ENCODE measurements at regions not wholly inside any gene's neighbourhood (a gene's known extent, or its start where the extent isn't known, plus 50 kb on each side); places are given as distances from the start of the nearest gene placed in this dataset.

GRCh38 chr2:122105171-122105876 is 349.9 kb downstream of the TSN start:
- WGBS (ENCODE audit: insufficient coverage), result no CpG with 5 or more reads among the region's 2 CpGs
- no peaks in the 10 kb centered on the region for H3K36me3 ChIP-seq (replicated peaks in 1 of 2; ENCODE audit: control insufficient read depth in 1 of 2, insufficient read depth in 2 of 2, low read length in 2 of 2)
- H3K4me3 ChIP-seq (replicated peaks in 1 of 3; ENCODE audit: low read depth in 2 of 3, low read length in 3 of 3), result no peak overlapping the region
- H2AFZ ChIP-seq (ENCODE audit: insufficient read depth, low read depth, low read length, poor library complexity, severe bottlenecking), result no peak overlapping the region
- TF ChIP-seq CTCF (IDR thresholded peaks at IDR 0.05), result no peak
- Mint-ChIP-seq H3K27ac (no peak overlapping the region), H3K27me3 (ENCODE audit: low read depth in 3 of 3) (peaks cover 0 to 1% (median 0%) of the 10 kb centered on the region in 3 donors), H3K9me3 (peaks cover 0 to 10% (median 1%) of the 10 kb centered on the region in 7 donors), H3K36me3 (no peaks in the 10 kb centered on the region), H3K4me3 (no peak overlapping the region), H3K4me1 (no peaks in the 10 kb centered on the region)
- H4K20me1 ChIP-seq (ENCODE audit: insufficient read depth, low read length), result no peaks in the 10 kb centered on the region
- no peaks in the 10 kb centered on the region for H3K9me3 ChIP-seq (replicated peaks in 1 of 2; ENCODE audit: control insufficient read depth in 1 of 2, insufficient read depth in 1 of 2, low read length in 2 of 2)
- no peak overlapping the region for H3K27ac ChIP-seq (ENCODE audit: low read depth in 1 of 2, low read length in 2 of 2)
- H3K79me2 ChIP-seq (ENCODE audit: insufficient read depth, low read length), result no peaks in the 10 kb centered on the region
- no peak overlapping the region for H3K4me2 ChIP-seq (replicated peaks; ENCODE audit: extremely low read depth, low read length, poor library complexity, severe bottlenecking)
- H3K4me1 ChIP-seq (ENCODE audit: control insufficient read depth in 1 of 2, insufficient read depth in 2 of 2, low read length in 2 of 2), result no peaks in the 10 kb centered on the region
- H3K9ac ChIP-seq (ENCODE audit: insufficient read depth, low read length, poor library complexity, severe bottlenecking), result no peak overlapping the region
- no peaks in the 10 kb centered on the region for H3K27me3 ChIP-seq (ENCODE audit: control insufficient read depth in 2 of 2, insufficient read depth in 2 of 2, low read length in 2 of 2)
- intact Hi-C loops (cut with micrococcal nuclease), result no loop called here
- DNase-seq, result no peak

- no peaks in the 10 kb centered on the region for H3K9me3 ChIP-seq (replicated peaks in 1 of 2; ENCODE audit: control insufficient read depth in 1 of 2, insufficient read depth in 1 of 2, low read length in 2 of 2)
- no peak overlapping the region for H3K9ac ChIP-seq (ENCODE audit: insufficient read depth, low read length, poor library complexity, severe bottlenecking)
- WGBS (ENCODE audit: insufficient coverage), result 100% methylated on average over 1 of the region's 3 CpGs
- no peaks in the 10 kb centered on the region for H3K36me3 ChIP-seq (replicated peaks in 1 of 2; ENCODE audit: control insufficient read depth in 1 of 2, insufficient read depth in 2 of 2, low read length in 2 of 2)
- Mint-ChIP-seq H3K36me3 (no peaks in the 10 kb centered on the region), H3K4me3 (no peak overlapping the region), H3K9me3 (peaks cover 0 to 10% (median 1%) of the 10 kb centered on the region in 7 donors), H3K27me3 (ENCODE audit: low read depth in 3 of 3) (peaks cover 0 to 1% (median 0%) of the 10 kb centered on the region in 3 donors), H3K4me1 (no peaks in the 10 kb centered on the region), H3K27ac (no peak overlapping the region)
- TF ChIP-seq CTCF (IDR thresholded peaks at IDR 0.05), result no peak
- intact Hi-C loops (cut with micrococcal nuclease), result no loop called here
- no peaks in the 10 kb centered on the region for H3K27me3 ChIP-seq (ENCODE audit: control insufficient read depth in 2 of 2, insufficient read depth in 2 of 2, low read length in 2 of 2)
- H3K4me1 ChIP-seq (ENCODE audit: control insufficient read depth in 1 of 2, insufficient read depth in 2 of 2, low read length in 2 of 2), result no peaks in the 10 kb centered on the region
- H4K20me1 ChIP-seq (ENCODE audit: insufficient read depth, low read length), result no peaks in the 10 kb centered on the region
- no peaks in the 10 kb centered on the region for H3K79me2 ChIP-seq (ENCODE audit: insufficient read depth, low read length)
- no peak overlapping the region for H3K4me2 ChIP-seq (replicated peaks; ENCODE audit: extremely low read depth, low read length, poor library complexity, severe bottlenecking)
- no peak overlapping the region for H3K27ac ChIP-seq (ENCODE audit: low read depth in 1 of 2, low read length in 2 of 2)
- H2AFZ ChIP-seq (ENCODE audit: insufficient read depth, low read depth, low read length, poor library complexity, severe bottlenecking), result no peak overlapping the region
- DNase-seq, result no peak
- no peak overlapping the region for H3K4me3 ChIP-seq (replicated peaks in 1 of 3; ENCODE audit: low read depth in 2 of 3, low read length in 3 of 3)
Observed at GRCh38 chr2:122105877-122106206, 350.4 kb downstream of the TSN start.
